GM21360 (cell line): ENCODE measurements at regions not wholly inside any gene's neighbourhood (a gene's known extent, or its start where the extent isn't known, plus 50 kb on each side); places are given as distances from the start of the nearest gene placed in this dataset.
"Not testable (repeated sequence)": the region's sequence is repeated elsewhere in the genome, so short reads cannot be mapped to it uniquely, and the experiment has no call there.

Experiments used
- ATAC-seq: cut with Tn5 transposase; IDR thresholded peaks from one replicate; pipeline ENCODE4 v1.9.1; 2021; ENCODE audit warnings: mild to moderate bottlenecking, moderate library complexity; ENCODE audit not compliant: unreplicated experiment

- no peak for ATAC-seq
Observed at GRCh38 chr17:13442361-13442760, 159.4 kb downstream of the HS3ST3A1 start.

- no peak for ATAC-seq
Observed at GRCh38 chr17:13441873-13442272, 159.9 kb downstream of the HS3ST3A1 start.

- ATAC-seq = no peak
Observed at GRCh38 chr17:13437966-13438779, 163.6 kb downstream of the HS3ST3A1 start.

GRCh38 chr17:13435230-13435629 is 166.5 kb downstream of the HS3ST3A1 start:
- no peak for ATAC-seq

GRCh38 chr17:13429201-13429600 is 172.5 kb downstream of the HS3ST3A1 start:
- no peak for ATAC-seq

- no peak for ATAC-seq
Observed at GRCh38 chr17:13428611-13429042, 173.1 kb downstream of the HS3ST3A1 start.

- no peak for ATAC-seq
Observed at GRCh38 chr17:13426991-13427390, 174.7 kb downstream of the HS3ST3A1 start.

GRCh38 chr17:13425390-13425789 is 176.3 kb downstream of the HS3ST3A1 start:
- ATAC-seq = no peak

- no peak for ATAC-seq
Observed at GRCh38 chr17:13421581-13422130, 180.1 kb downstream of the HS3ST3A1 start.

GRCh38 chr17:13420878-13421277 is 180.9 kb downstream of the HS3ST3A1 start:
- no peak for ATAC-seq

- ATAC-seq = no peak
Observed at GRCh38 chr17:13420418-13420826, 181.3 kb downstream of the HS3ST3A1 start.

- ATAC-seq = no peak
Observed at GRCh38 chr17:13419676-13420075, 182.1 kb downstream of the HS3ST3A1 start.

- no peak for ATAC-seq
Observed at GRCh38 chr17:13418891-13419290, 182.8 kb downstream of the HS3ST3A1 start.

GRCh38 chr17:13417381-13417950 is 184.3 kb downstream of the HS3ST3A1 start:
- no peak for ATAC-seq

GRCh38 chr17:13416748-13417363 is 184.9 kb downstream of the HS3ST3A1 start:
- ATAC-seq = no peak

GRCh38 chr17:13415871-13416416 is 185.8 kb downstream of the HS3ST3A1 start:
- ATAC-seq = no peak

GRCh38 chr17:13415200-13415599 is 186.5 kb downstream of the HS3ST3A1 start:
- ATAC-seq = not testable (repeated sequence)

GRCh38 chr17:13413001-13413400 is 188.7 kb downstream of the HS3ST3A1 start:
- no peak for ATAC-seq

GRCh38 chr17:13410874-13411273 is 190.9 kb downstream of the HS3ST3A1 start:
- no peak for ATAC-seq

GRCh38 chr17:13410214-13410613 is 191.5 kb downstream of the HS3ST3A1 start:
- ATAC-seq = no peak

- no peak for ATAC-seq
Observed at GRCh38 chr17:13409455-13409854, 192.3 kb downstream of the HS3ST3A1 start.
